ENCODE measurements at regions not wholly inside any gene's neighbourhood (a gene's known extent, or its start where the extent isn't known, plus 50 kb on each side); places are given as distances from the start of the nearest gene placed in this dataset.

- no peaks in the 10 kb centered on the region for H3K27me3 ChIP-seq (ENCODE audit: insufficient read depth, low read length)
- no peaks in the 10 kb centered on the region for H3K36me3 ChIP-seq (ENCODE audit: insufficient read depth, low read length)
- H2AFZ ChIP-seq (ENCODE audit: low read length, unreplicated experiment) = no peak overlapping the region
- no peak overlapping the region for H3K27ac ChIP-seq (ENCODE audit: low read depth, low read length)
- no peaks in the 10 kb centered on the region for H3K4me1 ChIP-seq (ENCODE audit: control insufficient read depth, insufficient read depth, low read length, unreplicated experiment)
- H3K4me3 ChIP-seq (ENCODE audit: low read depth, low read length) = no peak overlapping the region
- H3K79me2 ChIP-seq (ENCODE audit: control insufficient read depth, insufficient read depth, low read length, unreplicated experiment) = no peaks in the 10 kb centered on the region
Observed at GRCh38 chr12:67877727-67878126, 111.5 kb upstream of the IFNG-AS1 start.

- Histone ChIP-seq H3K36me3 (ENCODE audit: insufficient read depth, low read length) (no peaks in the 10 kb centered on the region), H3K4me3 (ENCODE audit: low read depth, low read length) (no peak overlapping the region), H3K79me2 (ENCODE audit: control insufficient read depth, insufficient read depth, low read length, unreplicated experiment) (no peaks in the 10 kb centered on the region), H3K27ac (ENCODE audit: low read depth, low read length) (no peak overlapping the region), H2AFZ (ENCODE audit: low read length, unreplicated experiment) (no peak overlapping the region), H3K27me3 (ENCODE audit: insufficient read depth, low read length) (no peaks in the 10 kb centered on the region), H3K4me1 (ENCODE audit: control insufficient read depth, insufficient read depth, low read length, unreplicated experiment) (no peaks in the 10 kb centered on the region)
Observed at GRCh38 chr12:67879937-67880336, 109.3 kb upstream of the IFNG-AS1 start.

- no peak overlapping the region for H3K4me3 ChIP-seq (ENCODE audit: low read depth, low read length)
- H3K79me2 ChIP-seq (ENCODE audit: control insufficient read depth, insufficient read depth, low read length, unreplicated experiment) = no peaks in the 10 kb centered on the region
- no peak overlapping the region for H2AFZ ChIP-seq (ENCODE audit: low read length, unreplicated experiment)
- H3K27me3 ChIP-seq (ENCODE audit: insufficient read depth, low read length) = no peaks in the 10 kb centered on the region
- no peaks in the 10 kb centered on the region for H3K36me3 ChIP-seq (ENCODE audit: insufficient read depth, low read length)
- H3K4me1 ChIP-seq (ENCODE audit: control insufficient read depth, insufficient read depth, low read length, unreplicated experiment) = no peaks in the 10 kb centered on the region
- no peak overlapping the region for H3K27ac ChIP-seq (ENCODE audit: low read depth, low read length)
Observed at GRCh38 chr12:67881565-67881964, 107.7 kb upstream of the IFNG-AS1 start.

- H3K36me3 ChIP-seq (ENCODE audit: insufficient read depth, low read length) = no peaks in the 10 kb centered on the region
- H3K27ac ChIP-seq (ENCODE audit: low read depth, low read length) = no peak overlapping the region
- H3K27me3 ChIP-seq (ENCODE audit: insufficient read depth, low read length) = no peaks in the 10 kb centered on the region
- no peak overlapping the region for H2AFZ ChIP-seq (ENCODE audit: low read length, unreplicated experiment)
- H3K4me3 ChIP-seq (ENCODE audit: low read depth, low read length) = no peak overlapping the region
- H3K4me1 ChIP-seq (ENCODE audit: control insufficient read depth, insufficient read depth, low read length, unreplicated experiment) = no peaks in the 10 kb centered on the region
- H3K79me2 ChIP-seq (ENCODE audit: control insufficient read depth, insufficient read depth, low read length, unreplicated experiment) = no peaks in the 10 kb centered on the region
Observed at GRCh38 chr12:67884596-67884995, 104.7 kb upstream of the IFNG-AS1 start.

- no peaks in the 10 kb centered on the region for H3K79me2 ChIP-seq (ENCODE audit: control insufficient read depth, insufficient read depth, low read length, unreplicated experiment)
- no peak overlapping the region for H3K27ac ChIP-seq (ENCODE audit: low read depth, low read length)
- H3K4me1 ChIP-seq (ENCODE audit: control insufficient read depth, insufficient read depth, low read length, unreplicated experiment) = no peaks in the 10 kb centered on the region
- no peaks in the 10 kb centered on the region for H3K36me3 ChIP-seq (ENCODE audit: insufficient read depth, low read length)
- no peak overlapping the region for H3K4me3 ChIP-seq (ENCODE audit: low read depth, low read length)
- H2AFZ ChIP-seq (ENCODE audit: low read length, unreplicated experiment) = no peak overlapping the region
- H3K27me3 ChIP-seq (ENCODE audit: insufficient read depth, low read length) = no peaks in the 10 kb centered on the region
Observed at GRCh38 chr12:67885375-67886169, 103.7 kb upstream of the IFNG-AS1 start.

- Histone ChIP-seq H3K79me2 (ENCODE audit: control insufficient read depth, insufficient read depth, low read length, unreplicated experiment) (no peaks in the 10 kb centered on the region), H3K4me1 (ENCODE audit: control insufficient read depth, insufficient read depth, low read length, unreplicated experiment) (no peaks in the 10 kb centered on the region), H3K36me3 (ENCODE audit: insufficient read depth, low read length) (no peaks in the 10 kb centered on the region), H3K27me3 (ENCODE audit: insufficient read depth, low read length) (no peaks in the 10 kb centered on the region), H3K4me3 (ENCODE audit: low read depth, low read length) (no peak overlapping the region), H3K27ac (ENCODE audit: low read depth, low read length) (no peak overlapping the region), H2AFZ (ENCODE audit: low read length, unreplicated experiment) (no peak overlapping the region)
Observed at GRCh38 chr12:67887065-67887464, 102.2 kb upstream of the IFNG-AS1 start.

GRCh38 chr12:67889931-67890330, 99.3 kb upstream of the IFNG-AS1 start:
- H3K27ac ChIP-seq (ENCODE audit: low read depth, low read length) = no peak overlapping the region
- H3K4me3 ChIP-seq (ENCODE audit: low read depth, low read length) = no peak overlapping the region
- H2AFZ ChIP-seq (ENCODE audit: low read length, unreplicated experiment) = no peak overlapping the region
- no peaks in the 10 kb centered on the region for H3K36me3 ChIP-seq (ENCODE audit: insufficient read depth, low read length)
- no peaks in the 10 kb centered on the region for H3K79me2 ChIP-seq (ENCODE audit: control insufficient read depth, insufficient read depth, low read length, unreplicated experiment)
- peaks cover 4% of the 10 kb centered on the region; the same call in 1 of the 2 replicates for H3K27me3 ChIP-seq (ENCODE audit: insufficient read depth, low read length)
- H3K4me1 ChIP-seq (ENCODE audit: control insufficient read depth, insufficient read depth, low read length, unreplicated experiment) = no peaks in the 10 kb centered on the region

- no peak overlapping the region for H2AFZ ChIP-seq (ENCODE audit: low read length, unreplicated experiment)
- H3K27ac ChIP-seq (ENCODE audit: low read depth, low read length) = no peak overlapping the region
- peaks cover 4% of the 10 kb centered on the region; the same call in 1 of the 2 replicates for H3K27me3 ChIP-seq (ENCODE audit: insufficient read depth, low read length)
Observed at GRCh38 chr12:67890726-67891258, 98.5 kb upstream of the IFNG-AS1 start.

GRCh38 chr12:67891596-67891995, 97.7 kb upstream of the IFNG-AS1 start:
- no peak overlapping the region for H3K4me3 ChIP-seq (ENCODE audit: low read depth, low read length)
- H3K36me3 ChIP-seq (ENCODE audit: insufficient read depth, low read length) = no peaks in the 10 kb centered on the region
- H3K27ac ChIP-seq (ENCODE audit: low read depth, low read length) = no peak overlapping the region
- no peak overlapping the region for H2AFZ ChIP-seq (ENCODE audit: low read length, unreplicated experiment)
- no peaks in the 10 kb centered on the region for H3K4me1 ChIP-seq (ENCODE audit: control insufficient read depth, insufficient read depth, low read length, unreplicated experiment)
- H3K27me3 ChIP-seq (ENCODE audit: insufficient read depth, low read length) = peaks cover 4% of the 10 kb centered on the region; the same call in 1 of the 2 replicates
- no peaks in the 10 kb centered on the region for H3K79me2 ChIP-seq (ENCODE audit: control insufficient read depth, insufficient read depth, low read length, unreplicated experiment)

More at GRCh38 chr12:67890726-67891258, 98.5 kb upstream of the IFNG-AS1 start:
- Histone ChIP-seq H3K4me1 (ENCODE audit: control insufficient read depth, insufficient read depth, low read length, unreplicated experiment) (no peaks in the 10 kb centered on the region), H3K4me3 (ENCODE audit: low read depth, low read length) (no peak overlapping the region), H3K79me2 (ENCODE audit: control insufficient read depth, insufficient read depth, low read length, unreplicated experiment) (no peaks in the 10 kb centered on the region), H3K36me3 (ENCODE audit: insufficient read depth, low read length) (no peaks in the 10 kb centered on the region)

GRCh38 chr12:67892259-67893021, 96.8 kb upstream of the IFNG-AS1 start:
- Histone ChIP-seq H3K79me2 (ENCODE audit: control insufficient read depth, insufficient read depth, low read length, unreplicated experiment) (no peaks in the 10 kb centered on the region), H3K4me3 (ENCODE audit: low read depth, low read length) (no peak overlapping the region), H3K27ac (ENCODE audit: low read depth, low read length) (no peak overlapping the region), H3K36me3 (ENCODE audit: insufficient read depth, low read length) (no peaks in the 10 kb centered on the region), H3K27me3 (ENCODE audit: insufficient read depth, low read length) (peaks cover 4% of the 10 kb centered on the region; the same call in 1 of the 2 replicates), H2AFZ (ENCODE audit: low read length, unreplicated experiment) (no peak overlapping the region), H3K4me1 (ENCODE audit: control insufficient read depth, insufficient read depth, low read length, unreplicated experiment) (no peaks in the 10 kb centered on the region)
